ENCODE measurements at regions not wholly inside any gene's neighbourhood (a gene's known extent, or its start where the extent isn't known, plus 50 kb on each side); places are given as distances from the start of the nearest gene placed in this dataset.

GRCh38 chr2:212737392-212738172, 199.0 kb upstream of the ERBB4 start:
- Histone ChIP-seq H3K4me3 (ENCODE audit: low read length) (no peak overlapping the region), H3K27me3 (ENCODE audit: control insufficient read depth, insufficient read depth, low read length) (no peaks in the 10 kb centered on the region), H3K36me3 (ENCODE audit: control insufficient read depth, insufficient read depth, low read length) (no peaks in the 10 kb centered on the region), H3K4me1 (ENCODE audit: control insufficient read depth, insufficient read depth, low read length) (no peaks in the 10 kb centered on the region), H3K27ac (ENCODE audit: low read length) (no peak overlapping the region), H3K9me3 (ENCODE audit: control insufficient read depth, insufficient read depth, low read length) (no peaks in the 10 kb centered on the region)
- Mint-ChIP-seq H3K4me3 (no peak overlapping the region), H3K4me1 (no peaks in the 10 kb centered on the region), H3K27me3 (ENCODE audit: low read depth in 2 of 2) (no peaks in the 10 kb centered on the region), H3K27ac (no peak overlapping the region), H3K9me3 (no peaks in the 10 kb centered on the region), H3K36me3 (no peaks in the 10 kb centered on the region)
- intact Hi-C loops (cut with micrococcal nuclease): no loop called here
- TF ChIP-seq CTCF (IDR thresholded peaks at IDR 0.05): no peak
- 98% methylated on average over 2 of the region's 4 CpGs for WGBS (ENCODE audit: insufficient coverage)
- DNase-seq: no peak
- ATAC-seq: no peak

GRCh38 chr2:212736385-212736726, 197.8 kb upstream of the ERBB4 start:
- Histone ChIP-seq H3K4me1 (ENCODE audit: control insufficient read depth, insufficient read depth, low read length) (no peaks in the 10 kb centered on the region), H3K27me3 (ENCODE audit: control insufficient read depth, insufficient read depth, low read length) (no peaks in the 10 kb centered on the region), H3K9me3 (ENCODE audit: control insufficient read depth, insufficient read depth, low read length) (no peaks in the 10 kb centered on the region), H3K27ac (ENCODE audit: low read length) (no peak overlapping the region), H3K4me3 (ENCODE audit: low read length) (no peak overlapping the region), H3K36me3 (ENCODE audit: control insufficient read depth, insufficient read depth, low read length) (no peaks in the 10 kb centered on the region)
- no peak for ATAC-seq
- TF ChIP-seq CTCF (IDR thresholded peaks at IDR 0.05): no peak
- Mint-ChIP-seq H3K4me3 (no peak overlapping the region), H3K36me3 (no peaks in the 10 kb centered on the region), H3K27me3 (ENCODE audit: low read depth in 2 of 2) (no peaks in the 10 kb centered on the region), H3K4me1 (no peaks in the 10 kb centered on the region), H3K9me3 (no peaks in the 10 kb centered on the region), H3K27ac (no peak overlapping the region)
- intact Hi-C loops (cut with micrococcal nuclease): no loop called here
- no peak for DNase-seq
- WGBS (ENCODE audit: insufficient coverage): 100% methylated on average over 1 of the region's 1 CpG

GRCh38 chr2:212733273-212733672, 194.7 kb upstream of the ERBB4 start:
- intact Hi-C loops (cut with micrococcal nuclease): no loop called here
- no peaks in the 10 kb centered on the region for H3K27me3 Mint-ChIP-seq (ENCODE audit: low read depth in 2 of 2)
- H3K9me3 Mint-ChIP-seq: no peaks in the 10 kb centered on the region
- TF ChIP-seq CTCF (IDR thresholded peaks at IDR 0.05): no peak
- Histone ChIP-seq H3K27me3 (ENCODE audit: control insufficient read depth, insufficient read depth, low read length) (no peaks in the 10 kb centered on the region), H3K36me3 (ENCODE audit: control insufficient read depth, insufficient read depth, low read length) (no peaks in the 10 kb centered on the region), H3K9me3 (ENCODE audit: control insufficient read depth, insufficient read depth, low read length) (no peaks in the 10 kb centered on the region), H3K4me3 (ENCODE audit: low read length) (no peak overlapping the region), H3K4me1 (ENCODE audit: control insufficient read depth, insufficient read depth, low read length) (no peaks in the 10 kb centered on the region), H3K27ac (ENCODE audit: low read length) (no peak overlapping the region)
- no peak overlapping the region for H3K27ac Mint-ChIP-seq
- no peak for DNase-seq
- WGBS (ENCODE audit: insufficient coverage): 80% methylated on average over 4 of the region's 4 CpGs
- no peak for ATAC-seq
- no peak overlapping the region for H3K4me3 Mint-ChIP-seq
- H3K36me3 Mint-ChIP-seq: no peaks in the 10 kb centered on the region
- no peaks in the 10 kb centered on the region for H3K4me1 Mint-ChIP-seq

GRCh38 chr2:212732860-212733259, 194.3 kb upstream of the ERBB4 start:
- no peaks in the 10 kb centered on the region for H3K9me3 ChIP-seq (ENCODE audit: control insufficient read depth, insufficient read depth, low read length)
- Mint-ChIP-seq H3K27ac (no peak overlapping the region), H3K36me3 (no peaks in the 10 kb centered on the region), H3K4me1 (peaks cover 0 to 3% of the 10 kb centered on the region in 2 donors), H3K4me3 (no peak overlapping the region), H3K27me3 (ENCODE audit: low read depth in 2 of 2) (no peaks in the 10 kb centered on the region), H3K9me3 (no peaks in the 10 kb centered on the region)
- no peaks in the 10 kb centered on the region for H3K27me3 ChIP-seq (ENCODE audit: control insufficient read depth, insufficient read depth, low read length)
- 69% methylated on average over 2 of the region's 3 CpGs for WGBS (ENCODE audit: insufficient coverage)
- no peak overlapping the region for H3K27ac ChIP-seq (ENCODE audit: low read length)
- no peaks in the 10 kb centered on the region for H3K36me3 ChIP-seq (ENCODE audit: control insufficient read depth, insufficient read depth, low read length)
- ATAC-seq (no peak), DNase-seq (no peak)
- intact Hi-C loops (cut with micrococcal nuclease): no loop called here
- no peaks in the 10 kb centered on the region for H3K4me1 ChIP-seq (ENCODE audit: control insufficient read depth, insufficient read depth, low read length)
- no peak for TF ChIP-seq CTCF (IDR thresholded peaks at IDR 0.05)
- no peak overlapping the region for H3K4me3 ChIP-seq (ENCODE audit: low read length)

Data from natural killer cell (primary cell).